Neural cell (in vitro differentiated cells): ENCODE measurements at regions not wholly inside any gene's neighbourhood (a gene's known extent, or its start where the extent isn't known, plus 50 kb on each side); places are given as distances from the start of the nearest gene placed in this dataset.

Experiments used
- H2AFZ ChIP-seq: fragments of 200-600, 300-800 bp; sonication (generic), shearing (Covaris generic); 2 replicates; pipeline ENCODE4 v1.6.0; 2014; ENCODE audit warnings: low read depth, mild to moderate bottlenecking, antibody characterized with exemption, low read length, moderate library complexity
- H3F3A ChIP-seq: fragments of 200-600 bp; shearing (Covaris generic); 2 replicates; pipeline ENCODE4 v1.6.1; 2016; ENCODE audit warnings: mild to moderate bottlenecking, moderate library complexity, mixed read lengths, antibody characterized with exemption, low read length; ENCODE audit not compliant: insufficient read depth, poor library complexity, severe bottlenecking
- H3K27ac ChIP-seq: fragments of 200-600, 300-800 bp; sonication (generic), shearing (Covaris generic); 2 replicates; pipeline ENCODE4 v1.5.1; 2014; ENCODE audit warnings: mild to moderate bottlenecking, low read length, moderate library complexity
- H3K27me3 ChIP-seq: fragments of 300-800, 200-600 bp; sonication (generic), shearing (Covaris generic); 2 replicates; pipeline ENCODE4 v1.6.0; 2014; ENCODE audit warnings: mild to moderate bottlenecking, low read depth, low read length, moderate library complexity; ENCODE audit not compliant: insufficient read depth
- H3K36me3 ChIP-seq: fragments of 300-800, 200-600 bp; sonication (generic), shearing (Covaris generic); 2 replicates; pipeline ENCODE4 v1.5.1; 2014; ENCODE audit warnings: mild to moderate bottlenecking, antibody characterized with exemption, low read length, moderate library complexity; ENCODE audit not compliant: insufficient read depth
- H3K4me2 ChIP-seq: fragments of 300-800, 200-600 bp; sonication (generic), shearing (Covaris generic); 2 replicates; pipeline ENCODE4 v1.6.0; 2014; ENCODE audit warnings: mild to moderate bottlenecking, low read length
- H3K4me3 ChIP-seq: fragments of 300-800, 200-600 bp; sonication (generic), shearing (Covaris generic); 2 replicates; pipeline ENCODE4 v1.5.1; 2014; ENCODE audit warnings: mild to moderate bottlenecking, low read length, moderate library complexity
- H3K79me2 ChIP-seq: fragments of 200-600 bp; shearing (Covaris generic); replicated peaks from 2 replicates; pipeline ENCODE4 v1.6.0; 2014; ENCODE audit warnings: mild to moderate bottlenecking, low read length, moderate library complexity; ENCODE audit not compliant: insufficient read depth
- H3K9ac ChIP-seq: fragments of 300-800, 200-600 bp; sonication (generic), shearing (Covaris generic); 2 replicates; pipeline ENCODE4 v1.6.1; 2016; ENCODE audit warnings: mild to moderate bottlenecking, low read length, mixed read lengths
- H3K9me2 ChIP-seq: fragments of 200-600 bp; shearing (Covaris generic); 2 replicates; pipeline ENCODE4 v1.6.1; 2016; ENCODE audit warnings: mild to moderate bottlenecking, low read length, mixed read lengths; ENCODE audit not compliant: insufficient read depth
- H3K9me3 ChIP-seq: fragments of 200-600, 300-800 bp; sonication (generic), shearing (Covaris generic); 2 replicates; pipeline ENCODE4 v1.6.1; 2016; ENCODE audit warnings: mild to moderate bottlenecking, mixed run types, low read length, moderate library complexity, mixed read lengths
- H4K20me1 ChIP-seq: fragments of 200-600 bp; shearing (Covaris generic); 2 replicates; pipeline ENCODE4 v1.6.1; 2016; ENCODE audit warnings: mild to moderate bottlenecking, mixed run types; ENCODE audit not compliant: insufficient read depth
- EP300 ChIP-seq: fragments of 450-650 bp; conservative IDR thresholded peaks from 2 replicates; pipeline ENCODE4 v1.6.1; 2014; ENCODE audit warnings: antibody characterized with exemption, mild to moderate bottlenecking, moderate library complexity; ENCODE audit not compliant: poor library complexity, severe bottlenecking
- EZH2 ChIP-seq: fragments of 200-600, 300-800 bp; shearing (Covaris generic), sonication (generic); IDR thresholded peaks from 2 replicates; pipeline ENCODE4 v1.6.1; 2014; ENCODE audit warnings: antibody characterized with exemption, low read length, borderline replicate concordance, mild to moderate bottlenecking; ENCODE audit not compliant: insufficient read depth, poor library complexity, severe bottlenecking
- MXI1 ChIP-seq: fragments of 450-650 bp; conservative IDR thresholded peaks from 2 replicates; pipeline ENCODE4 v1.6.1; 2014; ENCODE audit warnings: antibody characterized with exemption, mild to moderate bottlenecking; ENCODE audit not compliant: poor library complexity, severe bottlenecking
- POLR2AphosphoS5 ChIP-seq: IDR thresholded peaks from 2 replicates; pipeline ENCODE4 v1.6.1; 2012
- RAD21 ChIP-seq: fragments of 450-650 bp; conservative IDR thresholded peaks from 2 replicates; pipeline ENCODE4 v1.6.1; 2014; ENCODE audit warnings: antibody characterized with exemption, mild to moderate bottlenecking, moderate library complexity
- SMC3 ChIP-seq: fragments of 450-650 bp; conservative IDR thresholded peaks from 2 replicates; pipeline ENCODE4 v1.6.1; 2014; ENCODE audit warnings: antibody characterized with exemption, mild to moderate bottlenecking, moderate library complexity; ENCODE audit not compliant: poor library complexity
- TAF1 ChIP-seq: IDR thresholded peaks from 2 replicates; pipeline ENCODE4 v1.6.1; 2012; ENCODE audit warnings: low read depth
- TF ChIP-seq, protein P1 (sequence below): fragments of 450-650 bp; IDR thresholded peaks from 2 replicates; pipeline ENCODE4 v1.5.1; 2014; ENCODE audit warnings: antibody characterized with exemption, mild to moderate bottlenecking, moderate library complexity; ENCODE audit not compliant: poor library complexity, severe bottlenecking
- TF ChIP-seq, protein P2 (sequence below): IDR thresholded peaks from 2 replicates; pipeline ENCODE4 v1.6.1; 2012; ENCODE audit warnings: borderline replicate concordance

DNA sequence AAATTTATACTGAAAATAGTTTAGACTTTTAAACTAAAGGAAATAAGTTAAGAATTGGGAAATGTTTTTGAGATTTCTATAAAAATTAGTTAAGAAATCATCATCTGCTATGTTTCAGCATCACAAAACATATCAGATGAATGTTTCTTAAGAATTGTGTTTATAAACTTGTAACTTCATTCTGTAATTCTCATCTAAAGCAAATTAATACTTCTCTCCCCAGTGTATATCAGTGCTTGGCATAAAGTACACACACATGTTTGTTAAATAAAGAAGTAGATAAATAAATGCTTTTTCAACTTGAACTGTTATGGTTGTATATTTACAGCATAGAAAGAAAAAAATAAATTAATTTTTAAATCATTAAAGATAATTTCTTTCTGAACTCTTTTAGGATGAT is 245.9 kb upstream of the SLITRK3 start:
- no peak for TF ChIP-seq EZH2
- no peak for TF ChIP-seq EP300
- TF ChIP-seq, protein P1, sequence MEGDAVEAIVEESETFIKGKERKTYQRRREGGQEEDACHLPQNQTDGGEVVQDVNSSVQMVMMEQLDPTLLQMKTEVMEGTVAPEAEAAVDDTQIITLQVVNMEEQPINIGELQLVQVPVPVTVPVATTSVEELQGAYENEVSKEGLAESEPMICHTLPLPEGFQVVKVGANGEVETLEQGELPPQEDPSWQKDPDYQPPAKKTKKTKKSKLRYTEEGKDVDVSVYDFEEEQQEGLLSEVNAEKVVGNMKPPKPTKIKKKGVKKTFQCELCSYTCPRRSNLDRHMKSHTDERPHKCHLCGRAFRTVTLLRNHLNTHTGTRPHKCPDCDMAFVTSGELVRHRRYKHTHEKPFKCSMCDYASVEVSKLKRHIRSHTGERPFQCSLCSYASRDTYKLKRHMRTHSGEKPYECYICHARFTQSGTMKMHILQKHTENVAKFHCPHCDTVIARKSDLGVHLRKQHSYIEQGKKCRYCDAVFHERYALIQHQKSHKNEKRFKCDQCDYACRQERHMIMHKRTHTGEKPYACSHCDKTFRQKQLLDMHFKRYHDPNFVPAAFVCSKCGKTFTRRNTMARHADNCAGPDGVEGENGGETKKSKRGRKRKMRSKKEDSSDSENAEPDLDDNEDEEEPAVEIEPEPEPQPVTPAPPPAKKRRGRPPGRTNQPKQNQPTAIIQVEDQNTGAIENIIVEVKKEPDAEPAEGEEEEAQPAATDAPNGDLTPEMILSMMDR, result no peak
- TF ChIP-seq, protein P2, sequence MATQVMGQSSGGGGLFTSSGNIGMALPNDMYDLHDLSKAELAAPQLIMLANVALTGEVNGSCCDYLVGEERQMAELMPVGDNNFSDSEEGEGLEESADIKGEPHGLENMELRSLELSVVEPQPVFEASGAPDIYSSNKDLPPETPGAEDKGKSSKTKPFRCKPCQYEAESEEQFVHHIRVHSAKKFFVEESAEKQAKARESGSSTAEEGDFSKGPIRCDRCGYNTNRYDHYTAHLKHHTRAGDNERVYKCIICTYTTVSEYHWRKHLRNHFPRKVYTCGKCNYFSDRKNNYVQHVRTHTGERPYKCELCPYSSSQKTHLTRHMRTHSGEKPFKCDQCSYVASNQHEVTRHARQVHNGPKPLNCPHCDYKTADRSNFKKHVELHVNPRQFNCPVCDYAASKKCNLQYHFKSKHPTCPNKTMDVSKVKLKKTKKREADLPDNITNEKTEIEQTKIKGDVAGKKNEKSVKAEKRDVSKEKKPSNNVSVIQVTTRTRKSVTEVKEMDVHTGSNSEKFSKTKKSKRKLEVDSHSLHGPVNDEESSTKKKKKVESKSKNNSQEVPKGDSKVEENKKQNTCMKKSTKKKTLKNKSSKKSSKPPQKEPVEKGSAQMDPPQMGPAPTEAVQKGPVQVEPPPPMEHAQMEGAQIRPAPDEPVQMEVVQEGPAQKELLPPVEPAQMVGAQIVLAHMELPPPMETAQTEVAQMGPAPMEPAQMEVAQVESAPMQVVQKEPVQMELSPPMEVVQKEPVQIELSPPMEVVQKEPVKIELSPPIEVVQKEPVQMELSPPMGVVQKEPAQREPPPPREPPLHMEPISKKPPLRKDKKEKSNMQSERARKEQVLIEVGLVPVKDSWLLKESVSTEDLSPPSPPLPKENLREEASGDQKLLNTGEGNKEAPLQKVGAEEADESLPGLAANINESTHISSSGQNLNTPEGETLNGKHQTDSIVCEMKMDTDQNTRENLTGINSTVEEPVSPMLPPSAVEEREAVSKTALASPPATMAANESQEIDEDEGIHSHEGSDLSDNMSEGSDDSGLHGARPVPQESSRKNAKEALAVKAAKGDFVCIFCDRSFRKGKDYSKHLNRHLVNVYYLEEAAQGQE, result no peak
- TF ChIP-seq TAF1, result no peak
- no peak for TF ChIP-seq POLR2AphosphoS5
- no peak for TF ChIP-seq MXI1
- no peak for TF ChIP-seq RAD21
- no peak for TF ChIP-seq SMC3
- Histone ChIP-seq H3K27ac (no peak overlapping the region), H3K36me3 (no peaks in the 10 kb centered on the region), H3K9me3 (no peaks in the 10 kb centered on the region), H4K20me1 (no peaks in the 10 kb centered on the region), H2AFZ (no peak overlapping the region), H3K79me2 (no peaks in the 10 kb centered on the region), H3K9me2 (no peaks in the 10 kb centered on the region), H3F3A (no peaks in the 10 kb centered on the region), H3K4me2 (no peak overlapping the region), H3K9ac (no peak overlapping the region), H3K4me3 (no peak overlapping the region), H3K27me3 (no peaks in the 10 kb centered on the region)

DNA sequence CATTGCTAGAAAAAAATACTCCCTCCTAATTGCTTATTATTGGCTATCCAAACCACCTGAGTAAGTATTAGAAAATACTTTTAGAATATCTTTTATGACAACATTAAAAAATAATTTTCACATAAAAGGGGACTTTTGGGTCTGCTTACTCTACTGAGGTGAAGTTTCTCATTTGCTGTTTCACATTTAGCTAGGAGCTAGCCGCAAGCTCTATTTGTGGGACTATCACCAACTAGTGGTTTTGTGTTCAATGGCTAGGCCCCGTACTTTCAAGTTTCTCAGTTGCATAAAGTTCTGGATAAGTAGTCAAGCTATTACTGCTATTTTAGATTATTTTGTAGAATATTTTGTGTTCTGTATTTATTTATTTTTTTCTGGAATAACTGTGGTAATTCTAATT is 244.2 kb upstream of the SLITRK3 start:
- Histone ChIP-seq H3K4me3 (no peak overlapping the region), H3K4me2 (no peak overlapping the region), H3K9me2 (no peaks in the 10 kb centered on the region), H3F3A (no peaks in the 10 kb centered on the region), H3K9ac (no peak overlapping the region), H3K79me2 (no peaks in the 10 kb centered on the region), H2AFZ (no peak overlapping the region), H4K20me1 (no peaks in the 10 kb centered on the region), H3K27ac (no peak overlapping the region), H3K36me3 (no peaks in the 10 kb centered on the region), H3K27me3 (no peaks in the 10 kb centered on the region), H3K9me3 (no peaks in the 10 kb centered on the region)
- TF ChIP-seq, protein P1, result no peak
- TF ChIP-seq EZH2 (no peak), RAD21 (no peak), MXI1 (no peak), POLR2AphosphoS5 (no peak), EP300 (no peak), SMC3 (no peak), TAF1 (no peak)
- TF ChIP-seq, protein P2, result no peak
